ENCODE measurements at regions not wholly inside any gene's neighbourhood (a gene's known extent, or its start where the extent isn't known, plus 50 kb on each side); places are given as distances from the start of the nearest gene placed in this dataset.

- H3K4me2 ChIP-seq (ENCODE audit: low read length) = no peak overlapping the region
- no peaks in the 10 kb centered on the region for H4K20me1 ChIP-seq (ENCODE audit: insufficient read depth)
- BruUV-seq (replicated peaks) = no TSS peak
- POLR2A ChIA-PET = no interaction called here
- H3K27me3 ChIP-seq (ENCODE audit: insufficient read depth, low read length) = no peaks in the 10 kb centered on the region
- ATAC-seq (no peak), DNase-seq (ENCODE audit: low read depth, low spot score) (no peak)
- H3K9me3 ChIP-seq (ENCODE audit: control insufficient read depth in 1 of 2, insufficient read depth in 1 of 2, low read depth in 1 of 2, low read length in 2 of 2) = no peaks in the 10 kb centered on the region
- TF ChIP-seq JUND (IDR thresholded peaks at IDR 0.05) = no peak
- CTCF ChIA-PET = no interaction called here
- no peaks in the 10 kb centered on the region for H3K9me2 ChIP-seq (ENCODE audit: insufficient read depth)
- H2AFZ ChIP-seq (ENCODE audit: low read depth, low read length, poor library complexity, severe bottlenecking) = no peak overlapping the region
- H3K27ac ChIP-seq (ENCODE audit: low read depth, low read length) = no peak overlapping the region
- RAD21 ChIA-PET (ENCODE audit: low non-redundant PET in 1 of 2, low total read pairs in 2 of 2, uncharacterized antibody in 2 of 2, unreplicated experiment in 2 of 2) = no interaction called here
- H3K4me3 ChIP-seq (replicated peaks in 1 of 2; ENCODE audit: low read depth in 1 of 2, low read length in 2 of 2) = no peak overlapping the region
- H3K4me1 ChIP-seq (ENCODE audit: control insufficient read depth in 1 of 2, insufficient read depth in 2 of 2, low read length in 2 of 2) = no peaks in the 10 kb centered on the region
- intact Hi-C loops (cut with micrococcal nuclease) = no loop called here
- H3K79me2 ChIP-seq (ENCODE audit: insufficient read depth, low read length) = no peaks in the 10 kb centered on the region
- H3K9ac ChIP-seq (ENCODE audit: low read length) = no peak overlapping the region
- H3K36me3 ChIP-seq (ENCODE audit: control insufficient read depth in 1 of 2, insufficient read depth in 2 of 2, low read length in 2 of 2) = no peaks in the 10 kb centered on the region
These were observed 283.6 kb upstream of the ATP5MC3 start for GRCh38 chr2:175465101-175465500.

- DNase-seq (ENCODE audit: low read depth, low spot score) (no peak), ATAC-seq (no peak)
- intact Hi-C loops (cut with micrococcal nuclease) = no loop called here
- H2AFZ ChIP-seq (ENCODE audit: low read depth, low read length, poor library complexity, severe bottlenecking) = no peak overlapping the region
- no peaks in the 10 kb centered on the region for H3K9me2 ChIP-seq (ENCODE audit: insufficient read depth)
- no peaks in the 10 kb centered on the region for H3K27me3 ChIP-seq (ENCODE audit: insufficient read depth, low read length)
- RAD21 ChIA-PET (ENCODE audit: low non-redundant PET in 1 of 2, low total read pairs in 2 of 2, uncharacterized antibody in 2 of 2, unreplicated experiment in 2 of 2) = no interaction called here
- TF ChIP-seq POLR2A (IDR thresholded peaks at IDR 0.05; ENCODE audit: borderline replicate concordance, extremely low read depth, insufficient read depth, insufficient read length) (no peak), CTCF (IDR thresholded peaks at IDR 0.05 in 2 of 3, conservative IDR thresholded peaks at IDR 0.05 in 1 of 3; ENCODE audit: borderline replicate concordance in 1 of 3, insufficient read depth in 1 of 3, low read depth in 2 of 3, low read length in 2 of 3) (no peak), TCF7L2 (IDR thresholded peaks at IDR 0.05; ENCODE audit: borderline replicate concordance, extremely low read depth, insufficient read depth, insufficient read length) (no peak), EZH2 (IDR thresholded peaks at IDR 0.05) (no peak), FOSL1 (IDR thresholded peaks at IDR 0.05; ENCODE audit: low read depth) (no peak), EZH2phosphoT487 (IDR thresholded peaks at IDR 0.05; ENCODE audit: borderline replicate concordance) (no peak), POLR2AphosphoS5 (IDR thresholded peaks at IDR 0.05; ENCODE audit: low read depth, low read length) (no peak), MAX (IDR thresholded peaks at IDR 0.05) (no peak), ZFX (IDR thresholded peaks at IDR 0.05) (no peak), REST (IDR thresholded peaks at IDR 0.05; ENCODE audit: low read depth) (no peak)
- no peaks in the 10 kb centered on the region for H3K36me3 ChIP-seq (ENCODE audit: control insufficient read depth in 1 of 2, insufficient read depth in 2 of 2, low read length in 2 of 2)
- H3K4me3 ChIP-seq (replicated peaks in 1 of 2; ENCODE audit: low read depth in 1 of 2, low read length in 2 of 2) = no peak overlapping the region
- BruUV-seq (replicated peaks) = no TSS peak
- H3K9ac ChIP-seq (ENCODE audit: low read length) = no peak overlapping the region
- no peaks in the 10 kb centered on the region for H3K9me3 ChIP-seq (ENCODE audit: control insufficient read depth in 1 of 2, insufficient read depth in 1 of 2, low read depth in 1 of 2, low read length in 2 of 2)
- no peak overlapping the region for H3K27ac ChIP-seq (ENCODE audit: low read depth, low read length)
- no peaks in the 10 kb centered on the region for H3K79me2 ChIP-seq (ENCODE audit: insufficient read depth, low read length)
- H3K4me2 ChIP-seq (ENCODE audit: low read length) = no peak overlapping the region
- no peaks in the 10 kb centered on the region for H4K20me1 ChIP-seq (ENCODE audit: insufficient read depth)
- H3K4me1 ChIP-seq (ENCODE audit: control insufficient read depth in 1 of 2, insufficient read depth in 2 of 2, low read length in 2 of 2) = no peaks in the 10 kb centered on the region
- CTCF ChIA-PET = no interaction called here
- POLR2A ChIA-PET = no interaction called here
These were observed 282.8 kb upstream of the ATP5MC3 start for GRCh38 chr2:175464311-175464670.
